Neural progenitor cell (in vitro differentiated cells): ENCODE measurements at regions not wholly inside any gene's neighbourhood (a gene's known extent, or its start where the extent isn't known, plus 50 kb on each side); places are given as distances from the start of the nearest gene placed in this dataset.

Experiments used
- EZH2 ChIP-seq: fragments of 200-600 bp; sonication (generic); IDR thresholded peaks from 2 replicates; pipeline ENCODE4 v1.6.1; 2017; ENCODE audit warnings: antibody characterized with exemption, mild to moderate bottlenecking, moderate library complexity
- TF ChIP-seq, protein P1 (sequence below): fragments of 200-600 bp; sonication (generic); IDR thresholded peaks from 2 replicates; pipeline ENCODE4 v1.5.1; 2017; ENCODE audit warnings: antibody characterized with exemption, mild to moderate bottlenecking

DNA sequence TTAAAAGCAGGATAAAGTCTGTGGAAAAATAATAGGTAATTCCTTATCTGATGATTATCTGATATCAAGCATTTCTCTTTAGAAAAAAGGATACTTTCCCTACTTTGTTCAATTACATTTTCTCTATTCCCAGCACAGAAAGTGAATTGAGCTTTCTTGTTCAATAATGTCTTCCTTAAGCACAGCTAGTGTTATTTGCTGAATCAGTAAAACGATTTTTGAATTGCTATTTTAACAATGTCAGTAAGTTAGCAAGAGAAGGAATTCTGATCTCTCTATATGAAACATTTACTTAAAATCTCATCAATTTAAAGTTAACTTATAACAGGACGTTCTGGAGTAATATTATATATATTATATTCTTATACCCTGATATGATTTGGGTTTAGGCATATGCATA, 337.2 kb upstream of the ANKRD30A start:
- TF ChIP-seq, protein P1, sequence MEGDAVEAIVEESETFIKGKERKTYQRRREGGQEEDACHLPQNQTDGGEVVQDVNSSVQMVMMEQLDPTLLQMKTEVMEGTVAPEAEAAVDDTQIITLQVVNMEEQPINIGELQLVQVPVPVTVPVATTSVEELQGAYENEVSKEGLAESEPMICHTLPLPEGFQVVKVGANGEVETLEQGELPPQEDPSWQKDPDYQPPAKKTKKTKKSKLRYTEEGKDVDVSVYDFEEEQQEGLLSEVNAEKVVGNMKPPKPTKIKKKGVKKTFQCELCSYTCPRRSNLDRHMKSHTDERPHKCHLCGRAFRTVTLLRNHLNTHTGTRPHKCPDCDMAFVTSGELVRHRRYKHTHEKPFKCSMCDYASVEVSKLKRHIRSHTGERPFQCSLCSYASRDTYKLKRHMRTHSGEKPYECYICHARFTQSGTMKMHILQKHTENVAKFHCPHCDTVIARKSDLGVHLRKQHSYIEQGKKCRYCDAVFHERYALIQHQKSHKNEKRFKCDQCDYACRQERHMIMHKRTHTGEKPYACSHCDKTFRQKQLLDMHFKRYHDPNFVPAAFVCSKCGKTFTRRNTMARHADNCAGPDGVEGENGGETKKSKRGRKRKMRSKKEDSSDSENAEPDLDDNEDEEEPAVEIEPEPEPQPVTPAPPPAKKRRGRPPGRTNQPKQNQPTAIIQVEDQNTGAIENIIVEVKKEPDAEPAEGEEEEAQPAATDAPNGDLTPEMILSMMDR, result no peak
- no peak for TF ChIP-seq EZH2
